Mesenchymal stem cell (in vitro differentiated cells and primary cell): ENCODE measurements at regions not wholly inside any gene's neighbourhood (a gene's known extent, or its start where the extent isn't known, plus 50 kb on each side); places are given as distances from the start of the nearest gene placed in this dataset.

Source experiments
- DNase-seq: peaks from one replicate; pipeline ENCODE4 v3.0.0-alpha.2; 2013
- H2AFZ ChIP-seq: one replicate; pipeline ENCODE4 v1.6.1; 2013; ENCODE audit warnings: low read depth, mild to moderate bottlenecking, control low read depth, inconsistent platforms, low read length, moderate library complexity
- H2AK5ac ChIP-seq: 2 replicates; pipeline ENCODE4 v1.6.1; 2013; ENCODE audit warnings: low read length, moderate library complexity, mild to moderate bottlenecking, inconsistent platforms; ENCODE audit not compliant: severe bottlenecking
- H2BK120ac ChIP-seq: one replicate; pipeline ENCODE4 v1.6.1; 2013; ENCODE audit warnings: low read depth, mild to moderate bottlenecking, inconsistent platforms, low read length, moderate library complexity
- H2BK12ac ChIP-seq, 2 experiments: one replicate each; pipeline ENCODE4 v1.6.1; 2013; ENCODE audit warnings: inconsistent platforms in 2 of 2, low read length in 2 of 2, mild to moderate bottlenecking in 2 of 2, moderate library complexity in 2 of 2, control low read depth in 1 of 2
- H2BK15ac ChIP-seq: one replicate; pipeline ENCODE4 v1.6.1; 2013; ENCODE audit warnings: mild to moderate bottlenecking, low read depth, inconsistent platforms; ENCODE audit not compliant: poor library complexity, severe bottlenecking
- H2BK5ac ChIP-seq: 2 replicates; pipeline ENCODE4 v1.6.1; 2013; ENCODE audit warnings: low read depth, mild to moderate bottlenecking, low read length, control low read depth, inconsistent platforms; ENCODE audit not compliant: poor library complexity, severe bottlenecking
- H3K14ac ChIP-seq, 2 experiments: one replicate each; pipeline ENCODE4 v1.6.1; 2013; ENCODE audit warnings: inconsistent platforms in 2 of 2, low read length in 2 of 2, control low read depth in 1 of 2, mild to moderate bottlenecking in 1 of 2, moderate library complexity in 1 of 2
- H3K18ac ChIP-seq, 2 experiments: one replicate each; pipeline ENCODE4 v1.6.1; 2013; ENCODE audit warnings: inconsistent platforms in 2 of 2, low read length in 2 of 2, control low read depth in 1 of 2, low read depth in 1 of 2, mild to moderate bottlenecking in 1 of 2
- H3K23ac ChIP-seq, 2 experiments: one replicate each; pipeline ENCODE4 v1.6.1; 2013; ENCODE audit warnings: inconsistent platforms in 2 of 2, low read length in 2 of 2, mild to moderate bottlenecking in 2 of 2, moderate library complexity in 2 of 2, control low read depth in 1 of 2
- H3K27ac ChIP-seq: 2 replicates; pipeline ENCODE4 v1.5.1; 2013; ENCODE audit warnings: mild to moderate bottlenecking, moderate library complexity, low read length, control low read depth, inconsistent platforms; ENCODE audit not compliant: poor library complexity, severe bottlenecking
- H3K27me3 ChIP-seq, 2 experiments: 2 replicates each; pipeline versions ENCODE4 v1.6.1 to v1.7.0; 2013; ENCODE audit warnings: low read length in 2 of 2, mild to moderate bottlenecking in 2 of 2, moderate library complexity in 2 of 2, control low read depth in 1 of 2, inconsistent platforms in 1 of 2; ENCODE audit not compliant: control insufficient read depth in 1 of 2, insufficient read depth in 1 of 2
- H3K36me3 ChIP-seq, 2 experiments: 2 replicates each; pipeline versions ENCODE4 v1.6.1 to v1.7.0; 2013; ENCODE audit warnings: low read length in 2 of 2, control low read depth in 1 of 2, inconsistent platforms in 1 of 2, low read depth in 1 of 2, mild to moderate bottlenecking in 1 of 2; ENCODE audit not compliant: insufficient read depth in 2 of 2, control insufficient read depth in 1 of 2
- H3K4ac ChIP-seq, 2 experiments: one replicate each; pipeline ENCODE4 v1.6.1; 2013; ENCODE audit warnings: inconsistent platforms in 2 of 2, low read length in 2 of 2, mild to moderate bottlenecking in 2 of 2, moderate library complexity in 2 of 2, control low read depth in 1 of 2, low read depth in 1 of 2
- H3K4me1 ChIP-seq: 2 replicates; pipeline ENCODE4 v1.6.1; 2013; ENCODE audit warnings: low read depth, low read length, control low read depth; ENCODE audit not compliant: control insufficient read depth, insufficient read depth
- H3K4me2 ChIP-seq: 2 replicates; pipeline ENCODE4 v1.6.1; 2013; ENCODE audit warnings: low read length, mild to moderate bottlenecking, inconsistent platforms; ENCODE audit not compliant: poor library complexity, severe bottlenecking
- H3K4me3 ChIP-seq, 2 experiments: 2 replicates each; pipeline versions ENCODE4 v1.5.1 to v1.7.0; 2013; ENCODE audit warnings: low read length in 2 of 2, mild to moderate bottlenecking in 2 of 2, control low read depth in 1 of 2, low read depth in 1 of 2; ENCODE audit not compliant: insufficient read depth in 1 of 2
- H3K79me1 ChIP-seq: replicated peaks from 2 replicates; pipeline ENCODE4 v1.6.1; 2013; ENCODE audit warnings: mild to moderate bottlenecking, control low read depth, low read length, inconsistent platforms; ENCODE audit not compliant: poor library complexity, severe bottlenecking
- H3K9ac ChIP-seq: 2 replicates; pipeline ENCODE4 v1.7.0; 2013; ENCODE audit warnings: mild to moderate bottlenecking, low read length, moderate library complexity
- H3K9me3 ChIP-seq: 2 replicates; pipeline ENCODE4 v1.7.0; 2013; ENCODE audit warnings: mild to moderate bottlenecking, low read length; ENCODE audit not compliant: control insufficient read depth
- H4K8ac ChIP-seq: one replicate; pipeline ENCODE4 v1.6.1; 2013; ENCODE audit warnings: inconsistent platforms, mild to moderate bottlenecking, low read length, moderate library complexity
- H4K91ac ChIP-seq: one replicate; pipeline ENCODE4 v1.6.1; 2013; ENCODE audit warnings: mild to moderate bottlenecking, low read length, inconsistent platforms
- WGBS: methylation state at CpG from one replicate; pipeline ENCODE4 v1.1.7; 2013; ENCODE audit warnings: mixed read lengths; 5-methylcytosine and 5-hydroxymethylcytosine counted together

DNA sequence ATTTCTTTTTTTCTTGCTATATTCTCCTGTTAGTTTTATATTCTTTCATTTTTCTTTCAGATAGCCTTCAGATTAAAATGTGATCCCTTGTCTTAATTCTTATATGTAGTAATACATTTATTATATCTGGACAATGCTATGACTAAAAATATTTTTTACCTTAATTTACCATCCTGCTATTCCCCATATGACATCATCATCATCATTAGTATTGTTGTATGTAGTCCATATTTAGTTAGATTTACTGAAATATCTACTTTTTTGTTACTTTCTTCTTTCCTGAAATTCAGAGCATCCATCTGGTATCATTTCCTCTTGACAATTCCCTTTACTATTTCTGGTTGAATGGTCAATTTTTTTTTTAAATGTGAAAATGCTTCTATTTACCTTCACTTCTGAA is 951.6 kb upstream of the POU3F3 start:
- Histone ChIP-seq H3K18ac (no peak overlapping the region), H3K14ac (no peak overlapping the region), H2BK15ac (no peak overlapping the region), H3K27me3 (no peaks in the 10 kb centered on the region), H3K36me3 (no peaks in the 10 kb centered on the region), H2BK12ac (no peak overlapping the region), H3K4me2 (no peak overlapping the region), H2AK5ac (no peak overlapping the region), H3K4ac (no peak overlapping the region), H3K9ac (no peak overlapping the region), H3K23ac (no peak overlapping the region), H3K4me1 (no peaks in the 10 kb centered on the region), H2BK5ac (no peak overlapping the region), H3K4me3 (no peak overlapping the region), H4K8ac (no peak overlapping the region), H4K91ac (no peak overlapping the region), H2AFZ (no peak overlapping the region), H3K79me1 (no peaks in the 10 kb centered on the region), H3K9me3 (peaks cover 7% of the 10 kb centered on the region), H2BK120ac (no peak overlapping the region), H3K27ac (no peak overlapping the region)
- no peak for DNase-seq

DNA sequence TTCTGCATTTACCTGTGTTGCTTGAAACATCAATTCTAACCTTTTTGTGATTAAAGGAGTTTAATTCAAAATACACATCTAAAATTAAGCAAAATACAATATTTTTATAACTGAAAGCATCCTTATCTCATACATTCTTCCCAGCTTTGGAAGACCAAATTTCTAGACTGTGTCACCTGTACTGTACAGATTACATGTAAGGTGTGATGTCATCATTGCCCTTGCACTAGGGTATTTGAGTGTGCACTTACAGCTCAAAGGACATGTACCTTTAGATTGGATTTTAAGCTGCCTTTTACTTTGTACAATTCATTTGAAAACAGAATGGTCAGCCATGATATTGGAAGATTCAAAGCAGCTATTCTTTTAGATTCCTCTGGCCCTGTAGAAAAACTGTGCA is 932.8 kb upstream of the POU3F3 start:
- H3K4me2 ChIP-seq, result no peak overlapping the region
- H2AFZ ChIP-seq, result no peak overlapping the region
- no peak overlapping the region for H3K18ac ChIP-seq
- no peak overlapping the region for H3K4me3 ChIP-seq
- H3K79me1 ChIP-seq, result no peaks in the 10 kb centered on the region
- H3K9me3 ChIP-seq, result no peaks in the 10 kb centered on the region
- H4K91ac ChIP-seq, result no peak overlapping the region
- no peak overlapping the region for H2BK12ac ChIP-seq
- DNase-seq, result no peak
- H2AK5ac ChIP-seq, result no peak overlapping the region
- no peak overlapping the region for H3K9ac ChIP-seq
- no peak overlapping the region for H2BK15ac ChIP-seq
- no peak overlapping the region for H4K8ac ChIP-seq
- no peak overlapping the region for H3K4ac ChIP-seq
- H3K27me3 ChIP-seq, result no peaks in the 10 kb centered on the region
- no peak overlapping the region for H3K14ac ChIP-seq
- no peaks in the 10 kb centered on the region for H3K4me1 ChIP-seq
- no peak overlapping the region for H3K27ac ChIP-seq
- no peaks in the 10 kb centered on the region for H3K36me3 ChIP-seq
- H3K23ac ChIP-seq, result no peak overlapping the region
- no peak overlapping the region for H2BK120ac ChIP-seq
- no peak overlapping the region for H2BK5ac ChIP-seq

DNA sequence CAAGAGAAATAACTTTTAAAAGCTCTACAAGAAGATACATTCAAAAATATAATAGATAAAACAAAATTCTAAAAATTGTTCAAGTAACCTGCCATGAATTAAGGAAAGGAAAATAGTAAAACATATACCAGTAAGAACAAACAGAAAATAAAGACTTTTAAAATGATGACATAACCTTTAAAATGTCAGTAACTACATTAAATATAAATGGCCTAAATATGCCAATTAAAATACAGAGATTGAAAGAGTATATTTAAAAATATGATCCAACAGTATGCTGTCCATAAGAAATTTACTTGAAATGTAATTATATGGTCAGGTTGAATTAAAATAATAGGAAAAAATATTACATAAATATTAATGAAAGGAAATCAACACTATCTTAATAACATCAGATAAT is 911.7 kb upstream of the POU3F3 start:
- Histone ChIP-seq H3K4me3 (no peak overlapping the region), H3K36me3 (no peaks in the 10 kb centered on the region), H3K27ac (no peak overlapping the region), H2AFZ (no peak overlapping the region), H2BK15ac (no peak overlapping the region), H3K79me1 (no peaks in the 10 kb centered on the region), H3K27me3 (no peaks in the 10 kb centered on the region), H3K9ac (no peak overlapping the region), H3K18ac (no peak overlapping the region), H4K8ac (no peak overlapping the region), H3K9me3 (peaks cover 29% of the 10 kb centered on the region), H3K4me2 (no peak overlapping the region), H2BK5ac (no peak overlapping the region), H2AK5ac (no peak overlapping the region), H2BK12ac (no peak overlapping the region), H3K23ac (no peak overlapping the region), H3K4me1 (no peaks in the 10 kb centered on the region), H3K14ac (no peak overlapping the region), H4K91ac (no peak overlapping the region), H2BK120ac (no peak overlapping the region), H3K4ac (no peak overlapping the region)
- DNase-seq, result no peak

DNA sequence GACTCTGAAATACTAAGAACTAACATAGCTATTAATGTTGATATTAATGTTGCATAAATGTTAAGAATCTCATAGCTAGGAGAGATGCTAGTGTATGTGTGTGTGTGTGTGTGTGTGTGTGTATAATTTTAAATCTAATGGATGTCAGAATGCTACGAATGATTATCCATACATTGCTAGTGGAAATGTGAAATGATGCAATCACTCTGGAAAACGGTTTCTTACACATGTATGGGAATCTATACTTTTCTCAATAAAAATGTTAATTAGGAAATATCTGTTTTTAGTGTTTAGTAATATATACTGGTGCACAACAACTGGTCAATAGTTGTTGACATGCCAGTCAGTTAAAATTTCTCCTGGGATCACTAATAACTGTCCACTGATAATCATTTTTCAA is 908.8 kb upstream of the POU3F3 start:
- H3K9me3 ChIP-seq, result peaks cover 14% of the 10 kb centered on the region
- no peaks in the 10 kb centered on the region for H3K79me1 ChIP-seq
- no peak overlapping the region for H3K9ac ChIP-seq
- no peak overlapping the region for H3K4ac ChIP-seq
- H3K18ac ChIP-seq, result no peak overlapping the region
- no peak overlapping the region for H2BK5ac ChIP-seq
- no peaks in the 10 kb centered on the region for H3K4me1 ChIP-seq
- H2BK120ac ChIP-seq, result no peak overlapping the region
- H3K23ac ChIP-seq, result no peak overlapping the region
- H3K36me3 ChIP-seq, result no peaks in the 10 kb centered on the region
- H3K14ac ChIP-seq, result no peak overlapping the region
- H2BK12ac ChIP-seq, result no peak overlapping the region
- no peak overlapping the region for H4K8ac ChIP-seq
- no peak overlapping the region for H3K4me2 ChIP-seq
- no peak overlapping the region for H2BK15ac ChIP-seq
- H3K27ac ChIP-seq, result no peak overlapping the region
- H4K91ac ChIP-seq, result no peak overlapping the region
- no peak overlapping the region for H3K4me3 ChIP-seq
- 88% methylated on average over 1 of the region's 2 CpGs for WGBS
- H2AFZ ChIP-seq, result no peak overlapping the region
- DNase-seq, result no peak
- H2AK5ac ChIP-seq, result no peak overlapping the region
- H3K27me3 ChIP-seq, result no peaks in the 10 kb centered on the region
